T-helper 1 cell (primary cell): ENCODE measurements at regions not wholly inside any gene's neighbourhood (a gene's known extent, or its start where the extent isn't known, plus 50 kb on each side); places are given as distances from the start of the nearest gene placed in this dataset.

ENCODE experiments used
- DNase-seq, 5 donors: peaks; one replicate each; pipeline ENCODE4 v3.0.0-alpha.2; 2012 to 2020

GRCh38 chr4:23235628-23236390, 543.1 kb downstream of the GBA3 start:
- no peak for DNase-seq

GRCh38 chr4:23234716-23235115, 542.0 kb downstream of the GBA3 start:
- no peak for DNase-seq

- DNase-seq, result no peak
Measured at GRCh38 chr4:23234018-23234417, 541.3 kb downstream of the GBA3 start.

- DNase-seq, result no peak
Measured at GRCh38 chr4:23233596-23233995, 540.9 kb downstream of the GBA3 start.

GRCh38 chr4:23232987-23233386, 540.2 kb downstream of the GBA3 start:
- DNase-seq, result no peak

GRCh38 chr4:23225564-23225963, 532.8 kb downstream of the GBA3 start:
- no peak for DNase-seq

DNA sequence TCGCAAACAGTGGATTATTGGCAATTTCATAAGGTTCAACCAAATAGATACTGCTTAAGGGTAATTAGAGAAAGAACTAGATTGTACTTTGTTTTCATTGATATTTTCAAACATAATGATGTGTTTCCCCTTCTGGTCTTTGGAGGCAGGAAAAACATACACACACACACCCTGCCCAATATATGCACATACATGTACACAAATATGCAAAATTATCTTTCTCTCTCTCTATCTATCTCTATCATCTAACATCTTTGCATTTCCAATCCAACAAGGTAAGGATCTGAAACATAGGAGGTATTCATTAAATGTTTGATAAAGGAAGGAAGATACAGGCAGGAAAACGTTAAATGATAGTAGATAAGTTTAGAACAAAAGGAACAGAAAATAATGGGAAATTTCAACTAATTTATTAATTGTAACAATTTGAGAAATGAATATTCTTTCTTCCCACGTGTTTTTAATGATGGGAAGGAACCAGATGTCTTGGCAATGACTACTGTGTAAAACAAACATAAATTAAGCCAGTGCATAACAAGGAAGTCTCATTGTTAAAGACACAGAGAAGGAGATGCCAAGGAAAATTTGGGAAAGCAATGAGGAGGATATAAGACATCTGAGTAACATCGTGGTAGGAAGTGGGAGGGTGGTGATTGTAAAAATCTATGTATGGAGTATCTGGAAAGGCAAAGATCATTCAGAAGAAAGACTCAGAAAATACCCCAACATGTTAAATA, 532.1 kb downstream of the GBA3 start:
- DNase-seq, result no peak

DNA sequence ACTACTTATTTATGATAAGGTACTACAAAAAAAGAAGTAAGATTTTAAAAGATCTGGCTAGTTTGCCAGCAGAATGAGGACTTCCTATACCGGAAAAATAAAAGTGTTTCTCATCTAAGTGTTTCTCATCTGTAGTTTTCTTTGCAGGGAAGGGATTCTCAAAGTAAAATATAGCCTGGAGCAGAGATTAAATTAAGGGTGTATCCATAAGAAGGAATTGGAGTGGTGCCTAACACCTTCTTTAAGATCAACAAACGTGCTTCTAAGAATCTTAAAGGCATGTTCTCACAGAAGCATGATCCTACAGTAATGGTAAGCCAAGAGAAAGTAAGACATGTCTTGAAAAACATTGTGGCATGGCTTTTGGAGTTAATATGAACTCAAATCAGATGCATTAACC, 528.2 kb downstream of the GBA3 start:
- DNase-seq, result no peak

DNA sequence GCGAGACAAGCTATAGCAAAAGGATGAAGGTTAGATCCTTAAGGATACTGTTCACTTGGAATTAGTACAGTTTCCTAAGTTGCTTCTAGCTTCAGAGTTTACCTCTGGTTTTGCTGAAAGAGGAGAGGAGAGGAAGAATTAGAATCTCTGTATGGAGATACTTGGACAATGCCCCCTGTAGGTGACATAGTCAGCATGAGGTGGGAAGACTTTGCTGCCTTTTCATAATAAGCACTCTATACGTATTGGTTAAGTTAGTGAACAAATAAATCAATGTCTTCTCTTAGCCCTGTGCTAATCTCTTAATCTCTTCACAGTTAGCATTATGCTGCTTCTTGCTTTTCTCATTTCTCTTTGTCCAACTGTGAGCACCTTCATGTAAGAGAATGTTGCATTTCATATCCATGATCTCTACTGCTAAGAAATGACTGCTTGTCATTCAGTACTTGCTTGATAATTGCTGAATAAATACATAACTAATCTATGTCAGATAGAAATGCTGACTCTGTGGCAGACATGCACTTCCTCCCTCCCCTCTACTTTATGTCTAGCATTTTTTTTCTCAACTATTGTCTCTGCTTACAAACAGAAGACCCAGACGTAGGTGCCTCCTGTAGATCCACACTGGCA, 527.2 kb downstream of the GBA3 start:
- DNase-seq, result no peak

- no peak for DNase-seq
Measured at GRCh38 chr4:23213198-23213597, 520.5 kb downstream of the GBA3 start.

DNA sequence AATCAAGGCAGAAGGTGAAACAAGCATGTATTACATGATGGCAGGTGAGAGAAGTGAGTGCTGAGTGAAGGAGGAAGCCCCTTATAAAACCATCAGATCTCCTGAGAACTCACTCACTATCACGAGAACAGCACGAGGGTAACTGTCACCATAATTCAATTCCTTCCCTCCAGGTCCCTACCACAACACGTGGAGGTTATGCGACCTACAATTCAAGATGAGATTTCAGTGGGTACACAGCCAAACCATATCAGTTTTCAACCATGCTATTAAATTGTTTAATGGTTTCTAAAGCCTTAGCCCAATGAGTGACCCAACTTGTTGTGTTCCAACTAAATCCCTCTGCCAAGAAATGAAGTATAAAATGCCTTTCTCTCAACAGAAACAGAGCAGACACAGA, 519.8 kb downstream of the GBA3 start:
- DNase-seq, result no peak

- DNase-seq, result no peak
Measured at GRCh38 chr4:23207059-23207458, 514.3 kb downstream of the GBA3 start.

DNA sequence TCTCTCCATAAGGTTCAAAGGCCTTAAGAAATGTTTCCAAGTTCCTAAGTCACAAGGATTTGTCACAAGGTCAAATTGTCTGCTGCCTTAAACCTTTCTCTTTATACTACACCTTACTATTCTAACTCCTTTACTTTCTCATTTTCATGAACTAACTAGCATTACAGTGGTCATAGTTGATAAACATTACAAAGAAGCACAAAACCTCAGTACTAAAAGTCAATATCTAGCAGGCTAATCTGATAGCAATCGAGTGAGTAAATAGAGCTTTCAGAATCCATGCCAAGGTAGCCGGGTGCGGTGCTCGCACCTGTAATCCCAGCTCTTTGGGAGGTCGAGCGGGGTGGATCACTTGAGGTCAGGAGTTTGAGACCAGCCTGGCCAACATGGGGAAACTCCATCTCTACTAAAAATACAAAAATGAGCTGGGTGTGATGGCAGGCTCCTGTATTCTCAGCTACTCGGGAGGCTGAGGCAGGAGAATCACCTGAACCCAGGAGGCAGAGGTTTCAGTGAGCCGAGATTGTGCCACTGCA, 510.0 kb downstream of the GBA3 start:
- DNase-seq, result no peak

DNA sequence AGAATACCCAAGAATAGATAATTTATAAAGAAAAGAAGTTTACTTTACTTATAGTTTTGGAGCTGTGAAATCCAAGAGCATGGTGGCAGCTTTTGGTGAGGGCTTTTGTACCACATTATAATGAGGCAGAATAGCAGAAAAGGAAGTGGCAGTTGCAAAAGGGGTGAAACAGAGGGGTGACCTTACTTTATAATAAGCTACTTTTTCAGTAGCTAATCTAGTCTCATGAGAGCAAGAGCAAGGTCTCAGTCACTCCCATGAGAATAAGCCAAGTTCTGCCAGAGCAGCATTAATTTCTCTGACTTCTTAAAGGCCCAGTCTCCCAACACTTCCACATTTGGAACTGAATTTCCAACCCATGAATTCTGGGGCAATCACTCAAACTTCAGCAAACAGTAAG, 502.0 kb downstream of the GBA3 start:
- DNase-seq, result no peak

GRCh38 chr4:23174179-23174578, 481.4 kb downstream of the GBA3 start:
- no peak for DNase-seq

DNA sequence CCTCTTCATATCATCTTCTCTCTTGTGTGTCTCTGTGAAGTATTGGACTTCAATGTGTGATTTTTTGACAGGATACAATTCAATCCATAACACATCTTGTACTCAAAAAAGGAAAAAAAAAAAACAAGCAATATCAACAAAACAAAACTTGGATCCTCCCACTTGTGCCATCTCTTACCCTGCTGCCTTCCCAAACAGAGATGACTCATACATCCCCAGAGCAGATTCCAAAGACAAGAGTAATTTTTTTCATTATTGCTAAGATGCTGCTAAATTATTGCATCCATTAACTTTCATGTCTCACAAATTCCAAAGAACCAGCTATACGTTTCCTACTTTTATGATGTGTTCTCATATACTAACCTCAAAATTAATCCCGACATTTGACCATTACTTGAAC, 479.2 kb downstream of the GBA3 start:
- DNase-seq, result no peak

DNA sequence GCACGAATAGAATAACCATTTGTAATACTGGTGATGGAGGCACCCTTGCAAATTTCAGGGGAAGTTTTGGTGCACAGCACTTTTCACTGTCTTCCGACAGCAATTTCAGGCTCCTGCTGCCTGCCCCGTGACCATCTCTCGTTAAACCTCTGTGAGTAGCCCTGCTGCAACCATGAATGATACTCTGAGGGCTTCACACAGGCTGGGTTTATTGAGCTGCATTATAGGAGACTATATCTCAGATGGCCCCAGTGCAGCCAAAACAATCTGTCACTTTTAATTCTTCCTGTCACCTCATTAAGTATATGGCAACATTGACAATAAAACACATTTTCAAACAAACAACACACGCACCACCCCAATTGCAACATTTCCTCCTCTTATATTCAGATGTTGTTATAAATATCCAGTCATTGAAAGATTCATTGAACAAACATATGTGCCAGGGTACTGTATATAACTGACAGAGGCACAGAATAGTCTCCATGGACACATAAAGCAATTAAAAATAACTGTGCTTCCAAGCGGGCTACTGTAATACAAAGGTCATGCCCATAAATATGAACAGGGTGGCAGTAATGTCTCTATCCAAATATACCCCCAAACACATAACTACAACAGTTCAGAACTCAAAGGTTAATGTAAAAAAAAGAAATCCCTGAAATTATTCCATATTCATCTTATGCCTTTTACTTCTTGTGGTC, 477.0 kb downstream of the GBA3 start:
- no peak for DNase-seq

- no peak for DNase-seq
Measured at GRCh38 chr4:23166919-23167318, 474.2 kb downstream of the GBA3 start.

- DNase-seq, result no peak
Measured at GRCh38 chr4:23166407-23166806, 473.7 kb downstream of the GBA3 start.

DNA sequence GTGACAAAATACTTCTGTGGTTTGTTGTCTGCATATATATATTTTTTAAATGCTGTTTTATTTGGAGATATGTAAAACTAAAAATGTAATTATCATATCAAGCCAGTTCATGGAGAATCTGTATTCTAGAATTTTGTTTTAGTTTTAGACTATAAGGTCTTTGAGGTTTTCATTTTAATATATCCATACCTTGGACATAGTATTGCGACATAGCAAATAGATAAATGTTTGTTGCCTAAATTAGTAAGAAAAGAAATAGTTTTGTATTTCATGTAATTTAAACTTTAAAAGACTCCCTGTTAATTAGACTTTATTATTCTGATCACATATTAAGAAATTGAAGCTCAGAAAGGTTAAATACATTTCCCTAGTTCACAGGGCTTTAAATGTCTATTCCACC, 472.9 kb downstream of the GBA3 start:
- DNase-seq, result no peak

- no peak for DNase-seq
Measured at GRCh38 chr4:23163647-23164436, 471.1 kb downstream of the GBA3 start.

GRCh38 chr4:23162275-23162674, 469.5 kb downstream of the GBA3 start:
- DNase-seq, result no peak
